K562 (cell line): ENCODE measurements at regions not wholly inside any gene's neighbourhood (a gene's known extent, or its start where the extent isn't known, plus 50 kb on each side); places are given as distances from the start of the nearest gene placed in this dataset.

Experiments used
- ZNF232 ChIP-seq: sonication (generic); formaldehyde crosslinking; IDR thresholded peaks from 2 replicates; pipeline ENCODE4 v1.8.0; 2022; ENCODE audit warnings: mild to moderate bottlenecking, missing genetic modification reagents
- ZNF592 ChIP-seq: fragments of 450-650 bp; IDR thresholded peaks from 2 replicates; pipeline ENCODE4 v1.6.1; 2017; ENCODE audit warnings: antibody characterized with exemption, mild to moderate bottlenecking

GRCh38 chr2:193590831-193591230, 1396.1 kb upstream of the TMEFF2 start:
- TF ChIP-seq ZNF592 (no peak), ZNF232 (CRISPR knock-in tag) (no peak)
